ENCODE measurements at regions not wholly inside any gene's neighbourhood (a gene's known extent, or its start where the extent isn't known, plus 50 kb on each side); places are given as distances from the start of the nearest gene placed in this dataset.

DNA sequence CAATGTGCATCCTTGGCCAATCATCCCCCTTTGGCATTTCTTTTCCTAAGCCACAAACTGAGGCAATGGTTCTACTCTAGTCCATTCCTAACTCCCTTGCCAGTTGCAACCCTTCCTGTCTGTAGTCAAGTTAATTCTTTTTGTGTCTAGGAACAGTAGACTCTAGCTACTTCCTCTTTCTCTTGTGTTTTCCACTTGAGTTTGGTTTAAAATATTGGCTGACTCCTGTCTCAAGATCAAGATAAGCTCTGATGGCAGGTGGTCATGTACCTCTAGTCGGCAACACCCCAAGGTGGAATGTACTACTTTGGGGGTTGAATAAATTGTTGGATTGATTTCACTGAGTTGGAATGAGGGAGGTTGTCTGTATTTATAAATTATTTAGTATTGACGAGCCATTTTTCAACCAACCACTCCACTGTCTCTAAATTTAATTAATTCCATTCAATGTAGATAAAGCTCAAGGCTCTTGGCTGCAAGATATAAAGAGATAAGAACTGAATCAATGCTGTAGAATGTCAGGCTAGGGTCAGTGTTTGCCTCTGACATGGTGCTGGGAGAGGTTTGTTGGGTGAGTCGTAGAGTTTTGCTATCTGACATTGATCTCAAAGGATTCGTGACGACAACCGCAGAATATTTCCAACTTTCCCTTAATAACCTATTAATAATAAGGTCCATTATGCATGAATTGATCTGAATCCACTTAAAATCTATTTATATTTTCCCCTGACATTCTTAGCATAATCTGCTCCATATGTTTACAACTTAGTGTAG, 188.7 kb upstream of the APCDD1 start:
- no peak for DNase-seq (ENCODE audit: low read depth in 4 of 4, low spot score in 3 of 4)

DNA sequence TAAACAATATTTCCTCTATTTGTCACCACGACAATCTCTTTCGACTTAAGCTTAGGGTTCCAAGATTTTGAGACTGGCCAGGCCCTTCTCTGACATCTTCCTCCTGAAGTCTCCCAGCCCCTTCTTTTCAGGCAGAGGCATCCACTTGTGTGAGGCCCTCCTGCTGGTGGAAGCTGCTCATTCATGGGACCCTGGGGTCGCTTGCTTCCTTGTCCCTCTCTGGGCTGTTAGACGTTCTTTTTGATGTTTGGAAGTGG, 188.2 kb upstream of the APCDD1 start:
- DNase-seq (ENCODE audit: low read depth in 4 of 4, low spot score in 3 of 4) = no peak

DNA sequence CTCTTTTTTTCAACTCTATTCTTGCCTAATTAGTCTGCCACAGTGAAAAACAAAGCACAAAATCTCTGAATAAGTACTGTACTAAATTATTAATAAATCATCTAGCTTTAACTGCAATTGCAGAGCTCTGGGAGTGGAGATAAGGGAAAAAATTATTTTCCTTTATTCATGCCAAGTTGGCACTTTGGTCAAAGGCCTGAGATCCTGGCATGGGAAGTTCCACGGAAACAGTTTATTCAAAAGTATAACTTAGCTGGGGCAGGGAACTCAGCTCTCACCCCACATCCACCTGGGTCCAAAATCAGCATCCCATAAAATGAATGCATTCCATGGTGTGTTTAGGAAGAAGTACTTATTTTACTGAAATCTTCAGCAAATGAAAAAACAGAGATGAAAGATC, 185.2 kb upstream of the APCDD1 start:
- DNase-seq (ENCODE audit: low read depth in 4 of 4, low spot score in 3 of 4) = no peak

DNA sequence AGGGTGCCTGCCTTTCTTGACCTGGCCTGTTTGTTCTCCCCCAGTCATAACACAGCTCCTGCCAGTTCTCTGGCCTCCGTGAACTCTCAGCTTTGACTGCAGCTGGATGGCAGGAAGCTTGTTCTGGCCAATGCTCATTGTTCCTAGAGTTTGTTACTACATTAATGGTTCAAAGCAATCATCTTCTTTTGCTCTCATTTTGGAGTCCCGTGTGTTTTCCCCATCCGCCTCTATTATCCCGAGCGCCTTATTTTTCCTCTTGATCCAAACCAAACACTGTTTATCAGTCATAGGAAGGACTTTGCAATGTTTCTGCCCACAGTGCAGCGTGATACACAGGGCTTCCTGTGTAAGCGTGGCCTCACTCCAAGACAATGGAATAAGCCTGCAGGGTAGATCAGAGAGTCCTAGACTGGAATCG, 184.3 kb upstream of the APCDD1 start:
- no peak for DNase-seq (ENCODE audit: low read depth in 4 of 4, low spot score in 3 of 4)

DNA sequence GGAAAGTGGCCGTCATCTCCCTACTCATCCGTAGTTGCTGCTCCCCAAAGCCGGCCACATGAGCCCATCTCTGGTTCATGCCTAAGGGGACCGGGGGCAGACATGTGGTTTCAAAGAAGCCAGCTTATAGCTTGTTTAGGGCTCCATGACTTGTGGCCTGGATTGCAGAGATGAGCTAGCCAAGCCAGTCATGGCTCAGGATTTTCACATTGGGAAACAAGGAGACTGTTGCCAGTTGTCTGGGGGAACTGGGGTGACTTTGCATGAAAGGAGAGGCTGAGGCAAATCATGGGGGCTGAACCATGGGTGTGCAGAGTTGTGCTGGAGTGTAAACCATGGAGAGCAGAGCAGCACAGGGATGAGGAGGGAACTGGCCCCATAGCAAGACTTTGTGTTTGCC, 183.0 kb upstream of the APCDD1 start:
- DNase-seq (ENCODE audit: low read depth in 4 of 4, low spot score in 3 of 4) = no peak

DNA sequence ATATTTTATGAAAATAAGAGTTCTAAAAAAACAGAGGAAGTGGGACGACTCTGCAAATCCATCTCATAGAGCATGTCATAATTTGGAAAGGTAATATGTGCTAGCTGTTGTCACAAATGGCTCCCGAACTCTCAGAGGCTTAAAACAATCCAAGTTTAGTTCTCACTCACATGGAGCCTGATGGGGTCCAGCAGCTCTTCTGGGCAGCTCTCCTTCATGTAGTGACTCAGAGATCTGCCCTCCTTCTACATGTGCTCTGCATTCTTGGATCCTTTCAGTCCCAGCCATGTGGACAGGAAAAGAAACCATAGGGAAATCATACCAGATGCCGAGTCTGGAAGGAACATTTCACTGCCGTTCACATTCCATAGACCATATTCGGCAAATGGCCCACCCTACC, 180.1 kb upstream of the APCDD1 start:
- DNase-seq (ENCODE audit: low read depth in 4 of 4, low spot score in 3 of 4) = no peak

DNA sequence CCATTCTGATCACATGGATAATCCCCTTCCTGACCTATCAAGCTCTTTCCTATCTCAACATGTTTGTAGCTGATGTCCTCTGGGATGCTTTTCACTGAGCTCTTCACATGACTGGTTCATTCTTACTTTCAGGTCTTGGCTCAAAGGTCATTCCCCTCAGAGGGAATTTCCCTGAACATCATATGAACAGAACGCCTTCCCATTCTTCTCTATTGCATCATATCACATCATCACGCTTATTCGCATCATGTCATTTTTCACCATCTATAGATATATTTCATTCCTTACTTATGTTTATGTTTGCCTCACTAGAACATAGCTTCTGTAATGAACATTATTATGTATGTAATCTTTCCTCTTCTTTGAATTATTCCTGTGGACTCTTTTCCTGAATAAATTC, 178.9 kb upstream of the APCDD1 start:
- no peak for DNase-seq (ENCODE audit: low read depth in 4 of 4, low spot score in 3 of 4)

DNA sequence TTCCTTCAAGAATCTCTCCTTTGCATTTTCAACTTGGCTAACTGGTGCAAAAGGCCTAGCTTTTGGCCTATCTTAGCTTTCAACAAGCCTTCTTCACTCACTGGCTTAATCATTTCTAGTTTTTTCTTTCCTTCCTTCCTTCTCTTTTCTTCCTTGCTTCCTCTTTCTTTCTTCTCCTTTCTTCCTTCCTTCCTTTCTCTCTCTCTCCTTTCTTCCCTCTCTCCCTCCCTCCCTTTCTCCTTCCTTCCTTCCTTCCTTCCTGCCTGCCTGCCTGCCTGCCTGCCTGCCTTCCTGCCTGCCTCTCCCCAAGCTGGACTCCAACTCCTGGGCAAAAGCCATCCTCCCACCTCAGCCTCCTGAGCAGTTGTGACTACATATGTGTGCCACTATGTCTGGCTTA, 176.2 kb upstream of the APCDD1 start:
- no peak for DNase-seq (ENCODE audit: low read depth in 4 of 4, low spot score in 3 of 4)

DNA sequence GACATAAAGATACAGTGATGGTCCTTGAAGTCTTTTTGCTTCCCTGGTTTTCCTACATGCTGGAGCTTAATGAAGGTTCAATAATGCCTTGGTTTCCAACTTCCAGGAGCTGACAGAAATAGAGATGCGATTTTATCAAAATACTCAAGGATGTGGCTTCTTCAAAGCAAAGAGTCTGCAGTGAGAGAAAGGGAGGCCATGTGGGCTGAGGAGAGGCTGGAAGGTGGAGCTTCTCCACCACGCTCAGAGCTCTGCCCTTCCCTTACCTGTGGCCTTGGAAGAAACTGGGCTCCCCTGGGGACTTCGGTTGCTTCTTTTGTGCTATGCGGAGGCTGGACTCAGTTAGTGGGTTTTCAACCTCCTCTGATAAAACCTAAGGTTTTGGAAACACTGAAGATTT, 175.0 kb upstream of the APCDD1 start:
- no peak for DNase-seq (ENCODE audit: low read depth in 4 of 4, low spot score in 3 of 4)

DNA sequence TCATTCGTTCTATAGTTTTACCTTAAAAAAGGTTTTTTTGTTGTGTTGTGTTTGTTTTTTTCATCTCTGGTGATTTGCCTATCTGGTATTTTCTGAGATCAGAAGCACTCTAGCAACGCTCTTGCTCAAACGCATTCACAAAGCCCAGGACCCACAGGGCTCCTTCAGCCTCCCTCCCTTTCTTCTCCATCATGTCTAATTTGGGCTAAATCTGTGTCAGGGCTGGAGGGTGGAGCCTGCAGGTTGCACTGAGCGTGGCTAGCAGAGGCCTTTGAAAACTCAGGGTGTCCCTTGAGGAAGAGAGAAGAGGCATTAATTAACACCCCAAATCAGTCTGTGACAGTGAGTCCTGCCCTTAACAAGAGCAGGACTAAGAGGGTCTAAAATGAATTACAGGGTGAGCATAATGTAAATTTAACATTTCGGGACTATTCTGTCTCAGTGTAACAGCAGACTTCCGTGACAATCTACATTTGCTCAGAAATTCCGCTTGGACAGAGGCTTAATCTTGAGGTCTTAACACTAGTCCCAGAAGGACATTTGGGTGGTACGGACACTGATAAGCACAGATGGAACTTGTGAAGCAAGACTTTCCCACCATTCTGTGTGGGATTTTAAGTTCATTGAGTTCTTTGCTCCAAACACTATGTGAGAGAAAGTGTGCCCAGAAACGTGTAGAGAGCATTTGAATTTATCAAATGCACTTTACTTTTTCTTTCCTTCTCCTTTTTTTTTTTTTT, 174.4 kb upstream of the APCDD1 start:
- no peak for DNase-seq (ENCODE audit: low read depth in 4 of 4, low spot score in 3 of 4)

DNA sequence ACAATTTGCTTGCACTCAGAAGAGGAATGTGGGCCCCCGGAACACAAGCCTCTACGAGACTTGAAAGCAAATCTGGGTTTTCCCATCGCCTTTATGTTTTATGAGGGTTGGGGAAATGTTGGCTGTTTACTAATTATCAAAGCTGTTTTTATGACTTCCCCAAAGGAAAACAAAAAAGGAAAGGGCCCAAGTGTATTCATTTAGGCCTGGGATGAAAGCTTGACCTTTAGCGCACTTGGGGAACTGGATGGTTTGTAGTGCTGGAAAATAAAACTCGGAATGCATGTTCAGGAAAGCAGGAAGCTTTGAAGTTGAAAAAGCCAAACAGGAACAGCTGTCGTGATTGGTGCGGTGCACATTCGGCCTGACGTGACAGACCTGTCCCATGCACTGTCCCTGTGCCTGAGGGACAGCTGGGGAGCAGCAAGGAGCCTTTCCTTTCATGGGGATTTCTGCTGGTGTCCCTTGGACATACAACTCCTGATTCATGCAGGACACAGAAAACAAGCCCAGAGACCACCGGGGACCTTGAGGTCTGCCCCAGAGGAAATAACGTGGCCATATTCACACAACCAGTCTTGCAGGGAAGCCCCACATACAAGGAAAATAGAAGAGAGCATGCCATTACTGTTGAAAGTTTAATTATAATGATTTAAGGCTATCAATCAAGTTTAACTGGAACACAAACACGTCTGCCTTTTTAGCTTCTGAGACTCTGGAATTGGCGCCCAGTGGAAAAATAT, 169.7 kb upstream of the APCDD1 start:
- DNase-seq (ENCODE audit: low read depth in 4 of 4, low spot score in 3 of 4) = peak in 2 of 4 donors; percentile 48 to 54

DNA sequence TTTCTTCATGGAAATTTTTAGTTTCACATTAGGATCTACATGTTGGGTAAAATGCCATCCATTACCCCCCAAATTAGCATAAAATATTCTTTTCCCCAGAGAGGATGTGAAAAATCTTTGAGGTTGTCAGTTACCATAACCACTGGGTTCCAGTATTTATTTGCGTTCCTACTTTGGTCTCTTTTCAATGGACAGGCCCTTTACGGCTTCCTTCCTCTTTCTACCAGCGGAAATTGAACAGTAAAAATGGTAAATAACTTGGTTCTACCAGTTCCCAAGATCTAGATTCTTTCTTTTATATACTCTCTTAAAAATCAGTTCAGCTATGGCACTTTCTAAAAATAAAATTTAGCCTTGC, 169.2 kb upstream of the APCDD1 start:
- DNase-seq (ENCODE audit: low read depth in 4 of 4, low spot score in 3 of 4) = no peak

DNA sequence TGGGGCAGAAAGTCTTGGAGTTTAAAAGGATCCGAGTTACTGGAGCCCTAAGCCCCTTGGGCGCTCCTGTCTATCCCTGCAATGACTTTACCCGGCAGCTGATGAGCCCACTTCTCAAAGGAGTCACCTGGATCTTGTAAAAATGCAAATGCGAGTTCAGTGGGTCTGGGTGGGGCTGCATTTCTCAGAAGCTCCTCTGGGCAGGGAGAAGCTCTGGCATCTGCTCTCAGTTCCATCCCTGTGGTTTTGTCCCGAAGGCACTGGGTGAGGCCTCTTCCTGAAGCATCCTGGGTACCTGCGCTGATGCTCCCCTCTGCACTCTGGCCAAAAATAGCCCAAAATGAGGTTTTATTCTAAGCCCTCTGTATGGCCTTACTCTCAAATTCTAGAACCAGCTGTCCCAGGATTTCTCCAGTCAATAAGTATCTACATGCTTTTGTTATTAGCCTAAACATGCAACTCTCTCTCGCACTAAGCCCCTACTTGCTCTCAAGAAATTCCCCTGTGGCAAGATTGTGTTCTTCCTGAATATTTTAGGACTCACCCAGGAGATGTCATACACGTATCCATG, 167.8 kb upstream of the APCDD1 start:
- DNase-seq (ENCODE audit: low read depth in 4 of 4, low spot score in 3 of 4) = no peak

DNA sequence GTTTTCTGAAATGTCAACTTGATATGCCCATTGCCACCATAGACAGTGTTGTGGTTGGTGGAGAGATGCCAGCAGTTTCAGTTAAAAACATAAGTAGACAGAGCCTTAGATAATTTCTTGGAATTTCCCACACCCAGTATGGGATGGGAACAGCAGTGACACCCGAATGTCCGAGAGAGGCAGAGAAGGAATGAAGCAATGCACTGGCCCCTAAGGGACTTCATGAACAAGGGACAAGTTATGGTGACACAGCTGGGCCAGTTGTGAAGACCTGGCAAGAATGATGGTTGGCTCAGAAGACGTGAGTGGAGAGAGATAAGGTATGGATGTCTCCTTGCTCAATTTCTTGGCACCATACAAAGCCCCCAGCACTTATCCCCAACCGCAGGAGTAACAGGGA, 165.2 kb upstream of the APCDD1 start:
- DNase-seq (ENCODE audit: low read depth in 4 of 4, low spot score in 3 of 4) = no peak

DNA sequence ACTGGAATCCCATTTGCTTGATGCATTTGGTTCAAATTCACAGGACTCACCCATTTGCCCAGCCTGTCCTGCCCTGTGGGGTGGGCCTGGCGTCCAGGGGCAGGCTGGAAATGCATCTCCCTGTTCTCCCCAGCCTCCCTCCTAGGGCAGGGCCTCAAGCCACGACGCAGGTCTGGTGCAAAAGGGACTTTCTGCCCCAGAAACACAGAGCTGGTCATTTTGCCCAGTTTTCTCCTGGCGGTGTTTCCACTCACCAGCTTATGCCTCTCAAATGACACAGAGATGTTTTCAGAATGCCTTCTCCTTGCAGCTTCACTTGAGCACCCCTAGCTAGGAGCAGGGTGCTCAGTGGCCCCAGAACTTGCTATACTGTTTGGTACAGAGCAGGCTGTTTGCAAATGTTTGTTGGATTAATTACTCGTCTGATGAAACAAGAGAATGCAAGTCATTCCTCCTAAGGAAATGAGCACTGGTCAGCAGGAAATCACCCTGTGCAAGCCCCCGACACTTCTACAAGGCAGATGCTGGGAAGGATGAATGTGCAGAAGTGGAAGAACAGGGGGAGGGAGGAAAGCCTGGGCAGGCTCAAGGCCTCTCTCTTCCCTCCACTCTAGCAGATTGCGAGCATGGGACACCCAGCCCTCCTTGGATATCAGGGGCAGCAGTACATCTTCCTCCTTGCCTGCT, 164.3 kb upstream of the APCDD1 start:
- peak in 2 of 4 donors; percentile 42 to 44 for DNase-seq (ENCODE audit: low read depth in 4 of 4, low spot score in 3 of 4)

DNA sequence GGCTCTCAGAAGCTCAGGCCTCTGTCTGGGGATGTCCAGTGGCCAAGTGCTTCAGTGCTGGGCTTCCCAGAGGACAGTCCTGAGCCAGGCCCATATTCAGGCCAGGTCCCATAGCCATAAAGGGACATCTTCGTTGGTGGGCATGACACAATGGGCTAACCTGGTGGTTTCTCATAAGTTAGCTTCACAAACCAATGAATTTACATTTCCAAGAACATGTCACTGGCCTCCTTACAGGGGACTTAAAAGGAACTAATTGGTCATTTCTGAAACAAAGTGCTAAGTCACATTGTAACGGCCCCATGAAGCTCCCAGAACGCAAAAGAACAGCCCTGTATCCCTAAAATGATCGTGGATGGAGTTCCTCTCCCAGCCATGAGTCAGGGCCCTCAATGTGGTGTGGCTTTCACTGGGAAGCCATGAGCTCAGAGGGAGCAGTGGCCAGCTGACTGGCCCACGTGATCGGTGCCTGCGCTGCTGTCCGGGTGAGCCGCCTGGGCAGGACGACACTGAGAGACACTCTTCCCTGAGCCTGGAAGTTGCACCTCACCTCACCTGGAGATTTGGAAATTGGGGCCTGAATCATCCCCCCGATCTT, 163.7 kb upstream of the APCDD1 start:
- DNase-seq (ENCODE audit: low read depth in 4 of 4, low spot score in 3 of 4) = no peak

DNA sequence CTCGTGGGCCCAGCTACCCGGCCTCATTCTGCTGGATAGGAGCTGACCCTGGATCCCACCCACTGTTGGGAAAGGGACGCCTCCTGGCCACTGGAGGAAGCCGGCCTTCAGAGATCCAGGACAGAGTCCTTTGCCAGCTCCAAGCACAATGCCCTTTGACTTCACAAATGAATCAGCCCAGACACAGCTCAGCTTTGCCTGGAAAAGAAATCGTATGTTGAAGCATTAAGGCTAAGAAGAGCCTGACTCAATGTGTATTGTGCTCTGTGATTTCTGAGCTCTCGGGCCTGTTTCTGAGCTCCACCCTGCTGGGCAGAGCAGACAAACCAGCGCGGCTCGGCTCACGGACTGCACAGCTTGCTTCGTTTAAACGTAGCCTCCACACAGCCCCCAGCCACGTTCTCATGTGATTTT, 162.9 kb upstream of the APCDD1 start:
- no peak for DNase-seq (ENCODE audit: low read depth in 4 of 4, low spot score in 3 of 4)

DNA sequence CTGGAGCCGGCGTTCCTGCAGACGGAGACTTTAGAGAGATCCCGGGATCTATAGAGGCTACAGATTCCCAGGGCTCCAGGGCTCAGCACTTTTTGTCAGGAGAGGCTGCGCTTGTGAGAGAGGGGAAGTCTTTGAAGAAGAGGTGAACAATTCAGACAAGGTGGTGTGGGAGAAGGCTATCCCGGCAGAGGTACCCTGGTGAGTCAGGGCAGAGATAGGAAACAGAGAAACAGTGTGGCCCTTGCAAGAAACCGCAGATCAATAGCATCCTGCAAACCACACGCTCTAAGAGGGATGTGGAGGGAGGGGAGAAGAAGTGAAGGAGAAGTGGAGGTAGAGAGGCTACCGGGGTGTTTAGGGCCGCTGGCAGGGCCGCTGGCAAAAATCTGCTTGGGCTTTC, 160.5 kb upstream of the APCDD1 start:
- DNase-seq (ENCODE audit: low read depth in 4 of 4, low spot score in 3 of 4) = no peak

DNA sequence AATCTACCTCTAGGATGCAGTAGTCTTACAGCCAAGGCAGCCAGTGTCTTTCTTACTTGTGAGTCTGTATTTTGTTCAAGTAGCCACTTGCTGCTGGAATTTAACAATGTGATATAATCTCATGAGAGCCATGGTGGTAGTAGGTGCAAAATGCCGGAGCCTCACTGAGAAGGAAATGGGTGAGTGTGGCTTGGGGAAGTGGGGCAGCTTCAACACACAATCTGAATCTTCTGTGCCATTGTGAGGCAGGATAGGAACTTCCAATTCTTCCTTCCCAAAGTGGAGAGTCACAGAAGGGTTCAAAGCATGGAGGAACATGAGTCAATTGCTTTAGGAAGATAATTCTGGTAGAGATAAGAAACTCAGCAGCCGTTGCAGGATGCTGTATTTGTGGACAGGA, 158.7 kb upstream of the APCDD1 start:
- no peak for DNase-seq (ENCODE audit: low read depth in 4 of 4, low spot score in 3 of 4)

DNA sequence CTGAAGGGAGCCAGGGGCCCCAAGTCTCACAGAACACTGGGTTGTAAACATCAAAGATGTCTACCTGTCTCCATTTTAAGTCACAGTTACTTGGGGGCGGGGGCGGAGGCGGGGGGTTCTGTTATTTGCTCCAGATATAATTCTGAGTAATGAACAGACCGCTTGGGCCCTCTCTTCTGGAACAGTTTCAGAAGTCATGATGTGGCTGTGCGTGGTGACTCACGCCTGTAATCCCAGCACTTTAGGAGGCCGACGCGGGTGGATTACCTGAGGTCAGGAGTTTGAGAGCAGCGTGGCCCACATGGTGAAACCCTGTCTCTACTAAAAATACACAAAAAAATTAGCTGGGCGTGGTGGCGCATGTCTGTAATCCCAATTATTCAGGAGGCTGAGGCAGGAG, 157.9 kb upstream of the APCDD1 start:
- DNase-seq (ENCODE audit: low read depth in 4 of 4, low spot score in 3 of 4) = no peak

DNA sequence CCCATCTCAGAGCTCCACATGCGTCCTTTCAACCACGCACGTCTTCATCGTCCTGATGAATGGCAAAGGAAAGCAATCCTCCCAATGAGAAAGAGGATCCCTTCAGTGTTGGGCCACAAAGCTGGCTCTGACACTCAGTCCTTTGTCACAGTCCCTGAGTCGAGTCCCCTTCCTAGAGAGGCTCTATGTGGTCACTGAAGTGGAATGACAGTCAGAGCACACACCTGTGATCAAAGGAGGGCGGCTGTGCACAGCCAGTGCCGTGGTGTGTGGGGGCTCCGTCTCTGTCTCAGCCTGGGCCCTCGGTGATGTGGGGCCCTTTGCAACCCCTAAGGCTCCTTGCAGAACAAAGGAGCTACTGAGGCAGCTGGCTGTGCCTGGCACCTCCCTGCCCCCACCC, 157.3 kb upstream of the APCDD1 start:
- no peak for DNase-seq (ENCODE audit: low read depth in 4 of 4, low spot score in 3 of 4)

Measured in right renal pelvis (tissue), 4 donors.